Mesothelial cell of epicardium (in vitro differentiated cells): ENCODE measurements at regions not wholly inside any gene's neighbourhood (a gene's known extent, or its start where the extent isn't known, plus 50 kb on each side); places are given as distances from the start of the nearest gene placed in this dataset.
"Not testable (repeated sequence)": the region's sequence is repeated elsewhere in the genome, so short reads cannot be mapped to it uniquely, and the experiment has no call there.

Source experiments
- DNase-seq, 2 experiments: peaks; one replicate each; pipeline ENCODE4 v3.0.0; 2021; ENCODE audit warnings: low spot score in 2 of 2; ENCODE audit not compliant: unreplicated experiment in 2 of 2
- H3K27ac Mint-ChIP-seq: 2 replicates; pipeline ENCODE4 v1.8.0; 2021; ENCODE audit warnings: mixed read lengths
- H3K27me3 Mint-ChIP-seq: 2 replicates; pipeline ENCODE4 v1.8.0; 2021; ENCODE audit warnings: low read depth, mixed read lengths
- H3K36me3 Mint-ChIP-seq: 2 replicates; pipeline ENCODE4 v1.8.0; 2021; ENCODE audit warnings: mixed read lengths
- H3K4me1 Mint-ChIP-seq: 2 replicates; pipeline ENCODE4 v1.8.0; 2021; ENCODE audit warnings: mixed read lengths
- H3K4me3 Mint-ChIP-seq: 2 replicates; pipeline ENCODE4 v1.8.0; 2021; ENCODE audit warnings: mild to moderate bottlenecking, moderate library complexity, mixed read lengths
- H3K9me3 Mint-ChIP-seq: 2 replicates; pipeline ENCODE4 v1.8.0; 2021; ENCODE audit warnings: mixed read lengths
- TF ChIP-seq, protein P1 (sequence below): fragments of 200-600 bp; sonication (generic); IDR thresholded peaks from one replicate; pipeline ENCODE4 v1.5.0; 2021; ENCODE audit warnings: antibody characterized with exemption; ENCODE audit not compliant: unreplicated experiment

DNA sequence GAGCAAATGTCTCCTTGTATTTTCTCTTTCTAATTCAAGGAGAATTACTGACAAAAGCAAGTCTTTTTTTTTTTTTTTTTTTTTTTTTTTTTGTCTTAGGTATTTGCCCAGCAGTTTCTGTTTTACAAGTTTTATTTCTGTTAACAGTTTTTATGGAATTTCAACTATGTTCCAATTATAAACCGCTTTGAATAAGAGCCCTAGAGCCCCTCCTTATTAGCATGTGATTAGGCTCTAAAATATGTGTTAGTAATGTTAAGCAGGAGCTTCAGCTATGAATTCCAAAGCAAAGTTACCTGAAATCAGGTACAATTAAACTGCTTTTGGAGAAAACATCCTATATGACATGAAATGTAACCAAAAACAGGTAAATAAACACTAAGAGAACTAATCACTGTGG is 997.0 kb upstream of the POT1 start:
- DNase-seq, result no peak
- Mint-ChIP-seq H3K36me3 (no peaks in the 10 kb centered on the region), H3K27ac (no peak overlapping the region), H3K9me3 (no peaks in the 10 kb centered on the region), H3K27me3 (peaks cover 3% of the 10 kb centered on the region), H3K4me1 (peaks cover 18% of the 10 kb centered on the region), H3K4me3 (no peak overlapping the region)
- TF ChIP-seq, protein P1, sequence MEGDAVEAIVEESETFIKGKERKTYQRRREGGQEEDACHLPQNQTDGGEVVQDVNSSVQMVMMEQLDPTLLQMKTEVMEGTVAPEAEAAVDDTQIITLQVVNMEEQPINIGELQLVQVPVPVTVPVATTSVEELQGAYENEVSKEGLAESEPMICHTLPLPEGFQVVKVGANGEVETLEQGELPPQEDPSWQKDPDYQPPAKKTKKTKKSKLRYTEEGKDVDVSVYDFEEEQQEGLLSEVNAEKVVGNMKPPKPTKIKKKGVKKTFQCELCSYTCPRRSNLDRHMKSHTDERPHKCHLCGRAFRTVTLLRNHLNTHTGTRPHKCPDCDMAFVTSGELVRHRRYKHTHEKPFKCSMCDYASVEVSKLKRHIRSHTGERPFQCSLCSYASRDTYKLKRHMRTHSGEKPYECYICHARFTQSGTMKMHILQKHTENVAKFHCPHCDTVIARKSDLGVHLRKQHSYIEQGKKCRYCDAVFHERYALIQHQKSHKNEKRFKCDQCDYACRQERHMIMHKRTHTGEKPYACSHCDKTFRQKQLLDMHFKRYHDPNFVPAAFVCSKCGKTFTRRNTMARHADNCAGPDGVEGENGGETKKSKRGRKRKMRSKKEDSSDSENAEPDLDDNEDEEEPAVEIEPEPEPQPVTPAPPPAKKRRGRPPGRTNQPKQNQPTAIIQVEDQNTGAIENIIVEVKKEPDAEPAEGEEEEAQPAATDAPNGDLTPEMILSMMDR, result no peak

DNA sequence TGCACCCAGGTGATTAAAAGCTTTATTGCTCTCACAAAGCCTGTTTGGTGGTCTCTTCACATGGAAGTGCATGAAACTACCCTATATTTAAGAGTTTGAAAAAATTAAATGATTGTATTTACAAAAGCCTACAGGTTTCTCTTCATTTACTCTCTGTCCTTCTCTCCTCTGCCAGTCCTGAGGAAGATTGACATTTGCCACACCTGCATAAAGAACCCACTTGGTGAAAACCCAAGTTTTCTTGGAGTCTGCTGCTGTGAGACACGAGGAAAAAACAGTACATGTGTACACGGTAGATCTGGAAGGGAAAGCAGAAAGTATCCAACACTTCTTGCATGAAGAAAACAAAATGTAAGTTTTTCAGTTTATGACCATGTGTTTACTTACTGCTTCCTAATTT is 994.4 kb upstream of the POT1 start:
- no peak for DNase-seq
- Mint-ChIP-seq H3K27me3 (peaks cover 3% of the 10 kb centered on the region), H3K27ac (no peak overlapping the region), H3K9me3 (no peaks in the 10 kb centered on the region), H3K4me3 (no peak overlapping the region), H3K36me3 (no peaks in the 10 kb centered on the region), H3K4me1 (peaks cover 18% of the 10 kb centered on the region)
- TF ChIP-seq, protein P1, result no peak

DNA sequence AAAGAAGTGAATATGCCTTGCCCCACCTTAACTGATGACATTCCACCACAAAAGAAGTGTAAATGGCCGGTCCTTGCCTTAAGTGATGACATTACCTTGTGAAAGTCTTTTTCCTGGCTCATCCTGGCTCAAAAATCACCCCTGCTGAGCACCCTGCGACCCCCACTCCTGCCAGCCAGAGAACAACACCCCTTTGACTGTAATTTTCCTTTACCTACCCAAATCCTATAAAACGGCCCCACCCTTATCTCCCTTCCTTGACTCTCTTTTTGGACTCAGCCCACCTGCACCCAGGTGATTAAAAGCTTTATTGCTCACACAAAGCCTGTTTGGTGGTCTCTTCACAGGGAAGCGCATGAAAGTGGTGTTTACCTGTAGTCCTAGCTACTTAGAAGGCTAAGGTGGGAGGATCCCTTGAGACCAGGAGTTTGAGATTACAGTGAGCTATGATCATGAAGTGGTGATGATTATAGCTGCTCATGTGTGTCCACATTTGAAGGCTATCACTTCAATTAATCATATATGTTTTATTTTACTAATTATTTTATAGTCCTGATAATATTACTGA is 985.8 kb upstream of the POT1 start:
- H3K4me1 Mint-ChIP-seq, H3K27ac Mint-ChIP-seq, DNase-seq, H3K9me3 Mint-ChIP-seq, H3K27me3 Mint-ChIP-seq, H3K4me3 Mint-ChIP-seq, H3K36me3 Mint-ChIP-seq: not testable (repeated sequence)

DNA sequence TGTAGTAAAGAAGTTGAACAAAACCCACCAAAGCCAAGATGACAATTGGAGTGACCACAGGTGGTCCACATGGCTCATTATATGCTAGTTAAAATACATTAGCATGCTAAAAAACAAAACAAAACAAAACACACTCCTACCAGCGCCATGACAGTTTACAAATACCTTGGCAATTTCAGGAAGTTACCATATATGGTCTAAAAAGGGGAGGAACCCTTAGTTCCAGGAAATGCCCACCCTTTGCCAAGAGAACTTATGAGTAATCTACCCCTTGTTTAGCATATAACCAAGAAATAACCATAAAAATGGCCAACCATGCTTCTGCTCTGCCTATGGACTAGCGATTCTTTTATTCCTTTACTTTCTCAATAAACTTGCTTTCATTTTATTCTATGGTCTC is 979.1 kb upstream of the POT1 start:
- H3K4me3 Mint-ChIP-seq, result no peak overlapping the region
- H3K27me3 Mint-ChIP-seq, result no peaks in the 10 kb centered on the region
- no peak overlapping the region for H3K27ac Mint-ChIP-seq
- no peaks in the 10 kb centered on the region for H3K36me3 Mint-ChIP-seq
- no peaks in the 10 kb centered on the region for H3K4me1 Mint-ChIP-seq
- peaks cover 6% of the 10 kb centered on the region for H3K9me3 Mint-ChIP-seq
- DNase-seq, result no peak
- TF ChIP-seq, protein P1, result no peak

DNA sequence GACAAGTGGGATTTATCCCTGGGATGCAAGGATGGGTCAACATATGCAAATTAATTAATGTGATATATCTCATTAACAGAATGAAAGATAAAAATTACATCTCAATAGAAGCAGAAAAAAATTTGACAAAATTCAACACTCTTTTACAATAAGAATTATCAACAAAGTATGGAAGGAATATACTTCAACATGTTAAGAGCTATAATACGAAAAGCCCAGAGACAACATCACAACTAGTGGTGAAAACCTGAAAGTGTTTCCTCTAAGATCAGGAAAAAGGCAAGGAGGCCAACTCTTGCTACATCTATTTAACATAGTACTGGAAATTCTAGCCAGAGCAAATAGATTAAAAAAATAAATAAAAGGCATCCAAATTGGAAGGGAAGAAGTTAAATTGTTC is 970.0 kb upstream of the POT1 start:
- no peaks in the 10 kb centered on the region for H3K27me3 Mint-ChIP-seq

DNA sequence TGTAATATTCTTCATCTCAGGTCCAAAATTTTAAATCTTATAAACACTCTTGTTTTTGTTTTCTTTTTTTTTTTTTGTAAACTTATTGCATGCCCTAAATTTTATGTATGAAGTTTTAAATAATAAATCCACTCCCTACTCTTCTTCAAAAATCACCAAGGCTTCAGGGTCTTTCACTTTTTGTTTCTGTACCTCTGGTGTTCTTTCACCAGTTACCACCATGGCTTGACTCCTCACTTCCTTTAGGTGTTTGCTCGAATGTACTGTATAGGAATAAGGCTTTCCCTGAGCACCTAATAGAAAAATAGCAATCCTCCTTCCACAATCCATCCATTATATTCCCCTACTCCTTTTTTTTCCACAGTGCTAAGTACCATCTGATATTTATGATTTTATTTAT is 962.8 kb upstream of the POT1 start:
- H3K4me1 Mint-ChIP-seq, result no peaks in the 10 kb centered on the region

More for the DNA sequence above, 970.0 kb upstream of the POT1 start:
- Mint-ChIP-seq H3K4me1 (no peaks in the 10 kb centered on the region), H3K9me3 (no peaks in the 10 kb centered on the region), H3K27ac (no peak overlapping the region), H3K36me3 (no peaks in the 10 kb centered on the region), H3K4me3 (no peak overlapping the region)
- DNase-seq, result no peak
- TF ChIP-seq, protein P1, result no peak

More for the DNA sequence above, 962.8 kb upstream of the POT1 start:
- H3K27ac Mint-ChIP-seq, result no peak overlapping the region
- no peak for DNase-seq
- H3K27me3 Mint-ChIP-seq, result no peaks in the 10 kb centered on the region
- peaks cover 4% of the 10 kb centered on the region for H3K9me3 Mint-ChIP-seq
- TF ChIP-seq, protein P1, result no peak
- H3K36me3 Mint-ChIP-seq, result no peaks in the 10 kb centered on the region
- no peak overlapping the region for H3K4me3 Mint-ChIP-seq
